IPS-18a (cell line): ENCODE measurements at regions not wholly inside any gene's neighbourhood (a gene's known extent, or its start where the extent isn't known, plus 50 kb on each side); places are given as distances from the start of the nearest gene placed in this dataset.

Source experiments
- H3K27ac ChIP-seq: one replicate; pipeline ENCODE4 v1.5.1; 2013; ENCODE audit warnings: low read length
- H3K27me3 ChIP-seq: one replicate; pipeline ENCODE4 v1.6.1; 2013; ENCODE audit warnings: mild to moderate bottlenecking, low read length; ENCODE audit not compliant: control insufficient read depth, insufficient read depth
- H3K36me3 ChIP-seq: one replicate; pipeline ENCODE4 v1.6.1; 2013; ENCODE audit warnings: low read depth, low read length; ENCODE audit not compliant: control insufficient read depth
- H3K4me1 ChIP-seq: one replicate; pipeline ENCODE4 v1.6.1; 2013; ENCODE audit warnings: low read depth, low read length; ENCODE audit not compliant: control insufficient read depth
- H3K4me3 ChIP-seq: one replicate; pipeline ENCODE4 v1.5.1; 2013; ENCODE audit warnings: low read length
- H3K9ac ChIP-seq: one replicate; pipeline ENCODE4 v1.6.1; 2013; ENCODE audit warnings: mild to moderate bottlenecking, low read length, moderate library complexity
- H3K9me3 ChIP-seq: one replicate; pipeline ENCODE4 v1.6.1; 2013; ENCODE audit warnings: low read depth, low read length; ENCODE audit not compliant: control insufficient read depth

DNA sequence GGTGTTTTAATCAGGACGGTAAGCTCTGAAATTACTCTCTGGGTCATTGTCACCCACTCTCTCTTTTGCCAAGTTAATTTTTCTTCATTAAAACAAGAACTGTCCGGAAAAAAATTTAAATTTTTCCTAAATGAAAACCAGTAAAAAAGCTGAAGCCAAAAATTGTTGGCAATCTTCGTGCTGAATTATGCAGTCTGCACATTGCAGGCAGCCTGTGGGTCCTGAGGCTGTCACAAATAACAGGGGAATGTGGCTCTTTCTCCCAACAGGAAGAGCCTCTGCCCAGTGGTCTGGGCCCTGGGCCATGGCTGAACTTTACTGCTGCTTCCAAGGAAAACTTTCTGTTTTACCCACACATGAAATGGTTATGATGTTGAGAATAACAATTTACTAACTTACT, 153.9 kb upstream of the SPAG17 start:
- H3K27ac ChIP-seq, result no peak overlapping the region
- no peaks in the 10 kb centered on the region for H3K27me3 ChIP-seq
- H3K9ac ChIP-seq, result no peak overlapping the region
- H3K36me3 ChIP-seq, result no peaks in the 10 kb centered on the region
- H3K4me1 ChIP-seq, result peaks cover 19% of the 10 kb centered on the region
- H3K9me3 ChIP-seq, result no peaks in the 10 kb centered on the region
- no peak overlapping the region for H3K4me3 ChIP-seq

GRCh38 chr1:118337346-118337745, 152.3 kb upstream of the SPAG17 start:
- Histone ChIP-seq H3K9me3 (no peaks in the 10 kb centered on the region), H3K27ac (no peak overlapping the region), H3K9ac (no peak overlapping the region), H3K36me3 (no peaks in the 10 kb centered on the region), H3K27me3 (no peaks in the 10 kb centered on the region), H3K4me1 (peaks cover 24% of the 10 kb centered on the region), H3K4me3 (no peak overlapping the region)

- H3K9me3 ChIP-seq, result no peaks in the 10 kb centered on the region
- H3K4me1 ChIP-seq, result peaks cover 24% of the 10 kb centered on the region
- no peak overlapping the region for H3K9ac ChIP-seq
- H3K27ac ChIP-seq, result no peak overlapping the region
- H3K27me3 ChIP-seq, result no peaks in the 10 kb centered on the region
- H3K4me3 ChIP-seq, result no peak overlapping the region
- no peaks in the 10 kb centered on the region for H3K36me3 ChIP-seq
These were observed 150.3 kb upstream of the SPAG17 start for GRCh38 chr1:118335331-118335732.

GRCh38 chr1:118334506-118334905, 149.5 kb upstream of the SPAG17 start:
- no peak overlapping the region for H3K9ac ChIP-seq
- no peaks in the 10 kb centered on the region for H3K9me3 ChIP-seq
- no peak overlapping the region for H3K27ac ChIP-seq
- H3K4me3 ChIP-seq, result no peak overlapping the region
- H3K36me3 ChIP-seq, result no peaks in the 10 kb centered on the region
- H3K4me1 ChIP-seq, result peaks cover 24% of the 10 kb centered on the region
- no peaks in the 10 kb centered on the region for H3K27me3 ChIP-seq

DNA sequence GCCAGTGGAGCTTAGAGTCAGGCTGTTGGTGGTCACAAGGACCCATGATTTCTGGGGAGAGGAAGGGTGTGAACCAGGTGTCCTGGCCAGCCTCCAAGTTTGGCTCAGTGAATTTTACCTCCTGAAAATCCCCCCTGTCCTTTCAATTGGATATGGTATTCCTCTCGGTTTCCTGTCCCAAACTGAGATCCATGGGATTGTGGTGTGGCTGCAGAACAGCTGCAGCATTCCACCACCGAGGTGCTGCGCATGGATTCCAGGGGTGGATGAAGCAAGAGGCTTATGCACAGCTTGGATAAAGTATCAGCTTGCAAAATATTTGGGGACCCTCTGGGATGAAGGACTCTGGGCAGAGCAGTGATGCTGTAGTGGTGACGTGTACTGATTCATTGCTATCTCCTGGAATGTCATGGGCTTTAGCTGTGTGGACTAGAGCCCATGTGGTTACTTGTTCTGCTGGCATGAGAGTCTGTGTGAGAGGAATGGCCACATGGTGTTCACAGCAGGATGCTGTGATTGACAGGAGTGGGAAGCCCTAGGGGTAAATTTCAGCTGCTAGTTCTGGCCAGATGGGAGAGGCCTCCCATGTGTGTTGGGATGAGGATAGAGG, 148.7 kb upstream of the SPAG17 start:
- Histone ChIP-seq H3K4me3 (no peak overlapping the region), H3K36me3 (no peaks in the 10 kb centered on the region), H3K9me3 (no peaks in the 10 kb centered on the region), H3K27ac (no peak overlapping the region), H3K9ac (no peak overlapping the region), H3K27me3 (no peaks in the 10 kb centered on the region), H3K4me1 (peaks cover 24% of the 10 kb centered on the region)

GRCh38 chr1:118326960-118327629, 142.1 kb upstream of the SPAG17 start:
- H3K9me3 ChIP-seq, result no peaks in the 10 kb centered on the region
- no peaks in the 10 kb centered on the region for H3K27me3 ChIP-seq
- no peaks in the 10 kb centered on the region for H3K36me3 ChIP-seq
- H3K4me3 ChIP-seq, result no peak overlapping the region
- no peak overlapping the region for H3K27ac ChIP-seq
- H3K4me1 ChIP-seq, result no peaks in the 10 kb centered on the region
- H3K9ac ChIP-seq, result no peak overlapping the region

DNA sequence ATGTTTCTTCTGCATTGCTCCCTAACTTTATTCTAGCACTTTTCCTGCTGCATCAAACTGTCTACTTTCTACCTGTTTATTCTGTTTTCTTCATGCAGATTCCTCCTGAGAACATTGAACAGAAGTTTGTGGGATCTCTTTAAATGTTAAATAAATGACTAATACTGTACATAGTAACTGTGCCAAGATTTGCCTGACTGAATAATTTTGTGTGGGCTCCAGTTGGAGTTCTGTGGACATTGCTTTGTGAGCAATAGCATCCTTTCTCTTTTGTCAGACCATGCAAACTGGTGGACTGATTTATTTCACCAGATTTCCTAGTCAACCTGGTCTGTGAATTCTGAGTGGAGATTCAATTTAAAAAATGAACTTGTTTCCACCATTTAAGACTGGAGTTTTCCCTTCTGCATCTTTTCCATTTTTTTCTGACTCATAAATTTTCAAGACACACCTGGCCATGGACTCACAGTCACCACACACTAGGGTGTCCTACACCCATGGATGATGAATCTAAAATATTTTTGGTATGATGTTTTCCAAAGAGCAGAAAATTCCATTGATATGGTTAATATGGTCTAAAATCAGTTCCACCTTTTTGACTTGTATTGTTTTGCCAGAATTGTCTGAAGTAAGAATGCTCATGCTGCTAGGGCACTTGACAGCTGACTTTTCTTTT, 140.7 kb upstream of the SPAG17 start:
- Histone ChIP-seq H3K9me3 (no peaks in the 10 kb centered on the region), H3K36me3 (no peaks in the 10 kb centered on the region), H3K4me1 (no peaks in the 10 kb centered on the region), H3K4me3 (no peak overlapping the region), H3K27ac (no peak overlapping the region), H3K9ac (no peak overlapping the region), H3K27me3 (no peaks in the 10 kb centered on the region)

- Histone ChIP-seq H3K27ac (no peak overlapping the region), H3K9ac (no peak overlapping the region), H3K4me3 (no peak overlapping the region), H3K9me3 (no peaks in the 10 kb centered on the region), H3K27me3 (no peaks in the 10 kb centered on the region), H3K4me1 (no peaks in the 10 kb centered on the region), H3K36me3 (no peaks in the 10 kb centered on the region)
These were observed 138.2 kb upstream of the SPAG17 start for GRCh38 chr1:118323246-118323645.

DNA sequence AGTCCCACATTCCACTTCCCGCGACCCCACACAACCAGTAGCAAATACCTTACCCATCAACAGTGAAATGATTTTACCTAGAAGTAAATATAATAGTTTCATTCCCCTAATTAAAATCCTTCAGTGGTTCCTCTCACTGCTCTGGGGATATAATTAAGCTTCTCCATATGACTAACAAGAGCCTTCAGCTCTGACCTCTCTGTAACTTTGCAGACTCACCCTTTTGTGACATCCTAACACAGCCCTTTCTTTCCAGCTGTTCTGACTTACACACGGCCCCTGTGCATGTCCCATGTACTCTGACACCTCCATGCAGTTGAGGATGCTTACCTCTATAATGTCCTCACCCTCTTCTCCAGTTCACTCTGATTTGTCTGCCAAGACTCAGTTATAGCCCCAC, 137.3 kb upstream of the SPAG17 start:
- Histone ChIP-seq H3K36me3 (no peaks in the 10 kb centered on the region), H3K9me3 (no peaks in the 10 kb centered on the region), H3K4me3 (no peak overlapping the region), H3K9ac (no peak overlapping the region), H3K27ac (no peak overlapping the region), H3K4me1 (no peaks in the 10 kb centered on the region), H3K27me3 (no peaks in the 10 kb centered on the region)

DNA sequence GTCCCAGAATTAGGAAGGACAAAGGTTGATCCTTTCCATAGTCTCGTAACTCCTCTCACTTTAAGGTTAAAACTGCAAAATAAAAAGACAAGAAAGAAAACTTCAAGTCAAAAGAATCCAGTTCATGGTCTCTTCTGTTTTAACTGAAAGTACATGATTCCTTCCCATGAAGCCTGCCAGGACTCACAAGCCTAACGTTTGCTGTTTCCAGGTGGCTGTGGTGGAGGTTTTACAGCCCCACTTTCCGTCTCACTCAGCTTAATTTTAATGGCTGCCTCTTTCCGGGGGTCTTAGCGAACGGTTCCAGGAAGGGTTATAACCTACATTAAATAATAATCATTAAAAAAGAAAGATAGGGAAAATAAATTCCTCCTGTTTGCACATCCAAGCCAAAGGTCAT, 136.8 kb upstream of the SPAG17 start:
- Histone ChIP-seq H3K9me3 (no peaks in the 10 kb centered on the region), H3K4me1 (no peaks in the 10 kb centered on the region), H3K4me3 (no peak overlapping the region), H3K9ac (no peak overlapping the region), H3K27ac (no peak overlapping the region), H3K27me3 (no peaks in the 10 kb centered on the region), H3K36me3 (no peaks in the 10 kb centered on the region)

GRCh38 chr1:118317842-118318614, 133.0 kb upstream of the SPAG17 start:
- no peaks in the 10 kb centered on the region for H3K27me3 ChIP-seq
- H3K9me3 ChIP-seq, result no peaks in the 10 kb centered on the region

More at GRCh38 chr1:118317842-118318614, 133.0 kb upstream of the SPAG17 start:
- no peaks in the 10 kb centered on the region for H3K4me1 ChIP-seq
- H3K36me3 ChIP-seq, result no peaks in the 10 kb centered on the region
- no peak overlapping the region for H3K9ac ChIP-seq
- no peak overlapping the region for H3K27ac ChIP-seq
- H3K4me3 ChIP-seq, result no peak overlapping the region
